ENCODE measurements at regions not wholly inside any gene's neighbourhood (a gene's known extent, or its start where the extent isn't known, plus 50 kb on each side); places are given as distances from the start of the nearest gene placed in this dataset.

DNA sequence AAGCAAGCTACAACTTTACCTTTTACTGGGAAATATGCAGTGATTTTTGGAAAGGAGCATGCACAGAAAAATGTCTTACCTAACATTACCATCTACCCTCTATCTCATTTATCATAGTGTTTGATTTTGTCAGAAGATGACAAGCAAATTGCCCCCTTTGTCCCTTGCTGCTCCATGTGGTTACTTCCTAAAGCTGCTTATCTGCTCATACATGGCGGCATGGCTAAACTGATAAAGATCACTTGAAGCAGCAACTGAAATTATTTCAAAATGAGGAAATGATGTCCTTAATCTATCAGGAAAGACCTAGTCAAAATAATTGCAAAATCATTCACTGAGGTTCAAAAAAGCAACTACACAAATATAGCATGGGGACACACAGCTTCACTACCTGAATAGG lies 1198.5 kb upstream of the SORCS1 start:
- Histone ChIP-seq H3K4me1 (replicated peaks; ENCODE audit: insufficient read depth) (no peaks in the 10 kb centered on the region), H3K9me3 (ENCODE audit: insufficient read depth, low read depth) (no peaks in the 10 kb centered on the region), H3K27ac (no peak overlapping the region), H3K79me2 (ENCODE audit: low read depth) (no peaks in the 10 kb centered on the region), H3K27me3 (ENCODE audit: insufficient read depth, low read depth) (no peaks in the 10 kb centered on the region), H3K4me2 (no peak overlapping the region), H4K20me1 (ENCODE audit: insufficient read depth) (no peaks in the 10 kb centered on the region), H3F3A (ENCODE audit: insufficient read depth, low read depth) (no peaks in the 10 kb centered on the region), H2AFZ (no peak overlapping the region), H3K4me3 (no peak overlapping the region), H3K9me2 (ENCODE audit: insufficient read depth) (no peaks in the 10 kb centered on the region), H3K36me3 (ENCODE audit: low read depth) (no peaks in the 10 kb centered on the region)
- ChIA-PET POLR2A (ENCODE audit: unreplicated experiment) (no interaction called here), CTCF (no interaction called here)
- no TSS peak for BruUV-seq (replicated peaks)
- intact Hi-C loops (cut with micrococcal nuclease; ENCODE audit: unreplicated experiment): no loop called here
- TF ChIP-seq, protein P1, sequence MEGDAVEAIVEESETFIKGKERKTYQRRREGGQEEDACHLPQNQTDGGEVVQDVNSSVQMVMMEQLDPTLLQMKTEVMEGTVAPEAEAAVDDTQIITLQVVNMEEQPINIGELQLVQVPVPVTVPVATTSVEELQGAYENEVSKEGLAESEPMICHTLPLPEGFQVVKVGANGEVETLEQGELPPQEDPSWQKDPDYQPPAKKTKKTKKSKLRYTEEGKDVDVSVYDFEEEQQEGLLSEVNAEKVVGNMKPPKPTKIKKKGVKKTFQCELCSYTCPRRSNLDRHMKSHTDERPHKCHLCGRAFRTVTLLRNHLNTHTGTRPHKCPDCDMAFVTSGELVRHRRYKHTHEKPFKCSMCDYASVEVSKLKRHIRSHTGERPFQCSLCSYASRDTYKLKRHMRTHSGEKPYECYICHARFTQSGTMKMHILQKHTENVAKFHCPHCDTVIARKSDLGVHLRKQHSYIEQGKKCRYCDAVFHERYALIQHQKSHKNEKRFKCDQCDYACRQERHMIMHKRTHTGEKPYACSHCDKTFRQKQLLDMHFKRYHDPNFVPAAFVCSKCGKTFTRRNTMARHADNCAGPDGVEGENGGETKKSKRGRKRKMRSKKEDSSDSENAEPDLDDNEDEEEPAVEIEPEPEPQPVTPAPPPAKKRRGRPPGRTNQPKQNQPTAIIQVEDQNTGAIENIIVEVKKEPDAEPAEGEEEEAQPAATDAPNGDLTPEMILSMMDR (conservative IDR thresholded peaks at IDR 0.05): no peak
- TF ChIP-seq EZH2 (IDR thresholded peaks at IDR 0.05; ENCODE audit: low read depth): no peak
- no peak for DNase-seq

DNA sequence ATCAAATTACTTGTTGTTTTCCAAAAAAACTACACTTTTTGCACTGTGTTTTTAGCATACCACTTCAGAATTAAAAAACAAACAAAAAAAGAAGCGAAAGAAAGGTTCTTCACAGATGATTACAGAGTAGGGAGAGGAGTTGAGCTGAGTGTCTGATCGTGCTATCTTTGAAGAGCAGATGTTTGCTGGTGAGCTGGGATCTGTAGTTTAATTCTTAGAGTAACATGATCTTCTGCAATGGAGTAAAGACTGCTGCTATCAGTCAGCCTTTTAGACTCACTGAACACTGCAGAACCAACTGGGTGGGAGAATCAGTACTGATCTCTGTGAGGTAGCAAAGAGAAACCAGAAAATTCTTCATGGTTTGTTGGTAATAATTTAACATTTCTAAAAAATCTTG lies 1197.8 kb upstream of the SORCS1 start:
- DNase-seq: no peak
- intact Hi-C loops (cut with micrococcal nuclease; ENCODE audit: unreplicated experiment): no loop called here
- Histone ChIP-seq H3K4me3 (no peak overlapping the region), H3K9me3 (ENCODE audit: insufficient read depth, low read depth) (no peaks in the 10 kb centered on the region), H2AFZ (no peak overlapping the region), H3K79me2 (ENCODE audit: low read depth) (no peaks in the 10 kb centered on the region), H3K4me1 (replicated peaks; ENCODE audit: insufficient read depth) (no peaks in the 10 kb centered on the region), H4K20me1 (ENCODE audit: insufficient read depth) (no peaks in the 10 kb centered on the region), H3F3A (ENCODE audit: insufficient read depth, low read depth) (no peaks in the 10 kb centered on the region), H3K4me2 (no peak overlapping the region), H3K27me3 (ENCODE audit: insufficient read depth, low read depth) (no peaks in the 10 kb centered on the region), H3K36me3 (ENCODE audit: low read depth) (no peaks in the 10 kb centered on the region), H3K9me2 (ENCODE audit: insufficient read depth) (no peaks in the 10 kb centered on the region), H3K27ac (no peak overlapping the region)
- no TSS peak for BruUV-seq (replicated peaks)
- POLR2A ChIA-PET (ENCODE audit: unreplicated experiment): no interaction called here
- CTCF ChIA-PET: no interaction called here
- TF ChIP-seq EZH2 (IDR thresholded peaks at IDR 0.05; ENCODE audit: low read depth): no peak

DNA sequence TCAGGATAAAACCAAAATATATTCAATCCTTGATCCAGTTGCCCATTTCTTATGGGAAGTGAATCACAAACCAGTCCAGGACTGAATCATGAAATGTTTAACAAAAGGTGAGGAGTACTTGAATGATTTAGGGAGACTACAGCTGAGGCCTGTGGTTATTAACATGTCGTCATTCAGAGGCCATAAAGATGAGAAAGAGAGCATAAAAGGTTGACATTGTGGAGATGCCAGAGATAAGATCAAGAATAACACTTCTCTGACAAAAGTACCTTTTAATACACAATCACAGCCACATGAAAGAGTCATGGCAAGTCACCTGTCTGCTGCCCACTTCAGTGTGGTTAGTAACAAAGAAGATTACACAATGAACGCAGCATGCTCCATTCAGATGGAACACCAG lies 1195.7 kb upstream of the SORCS1 start:
- no peaks in the 10 kb centered on the region for H3K9me2 ChIP-seq (ENCODE audit: insufficient read depth)
- no peak overlapping the region for H3K4me3 ChIP-seq
- H3K27ac ChIP-seq: no peak overlapping the region
- no peaks in the 10 kb centered on the region for H3K79me2 ChIP-seq (ENCODE audit: low read depth)
- CTCF ChIA-PET: no interaction called here
- H3K9me3 ChIP-seq (ENCODE audit: insufficient read depth, low read depth): no peaks in the 10 kb centered on the region
- H3K4me1 ChIP-seq (replicated peaks; ENCODE audit: insufficient read depth): no peaks in the 10 kb centered on the region
- no TSS peak for BruUV-seq (replicated peaks)
- POLR2A ChIA-PET (ENCODE audit: unreplicated experiment): no interaction called here
- H2AFZ ChIP-seq: no peak overlapping the region
- H3K4me2 ChIP-seq: no peak overlapping the region
- intact Hi-C loops (cut with micrococcal nuclease; ENCODE audit: unreplicated experiment): no loop called here
- H3K27me3 ChIP-seq (ENCODE audit: insufficient read depth, low read depth): no peaks in the 10 kb centered on the region
- H4K20me1 ChIP-seq (ENCODE audit: insufficient read depth): no peaks in the 10 kb centered on the region
- no peak for DNase-seq
- H3K36me3 ChIP-seq (ENCODE audit: low read depth): no peaks in the 10 kb centered on the region
- H3F3A ChIP-seq (ENCODE audit: insufficient read depth, low read depth): no peaks in the 10 kb centered on the region
- TF ChIP-seq EZH2 (IDR thresholded peaks at IDR 0.05; ENCODE audit: low read depth): no peak
- TF ChIP-seq, protein P1 (conservative IDR thresholded peaks at IDR 0.05): no peak

DNA sequence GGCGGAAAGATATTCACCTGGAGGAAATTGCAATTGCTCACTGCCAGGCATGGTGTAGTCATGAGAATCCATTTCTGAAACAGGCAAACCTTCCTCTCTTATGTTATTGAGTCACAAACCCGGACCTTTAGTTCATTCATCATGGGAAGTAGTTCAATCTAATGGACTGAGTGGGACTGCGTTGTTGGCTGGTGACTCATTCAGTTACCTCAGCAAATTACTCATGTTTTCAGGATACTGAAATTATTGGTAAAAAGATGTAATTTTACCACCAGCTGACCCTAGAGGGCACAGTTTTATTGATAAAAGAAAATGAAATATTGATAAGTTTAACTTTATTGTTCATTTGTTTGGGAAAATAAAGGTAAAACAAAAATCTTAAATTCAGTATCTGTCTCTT lies 1194.4 kb upstream of the SORCS1 start:
- BruUV-seq (replicated peaks): no TSS peak
- TF ChIP-seq, protein P1 (conservative IDR thresholded peaks at IDR 0.05): no peak
- TF ChIP-seq EZH2 (IDR thresholded peaks at IDR 0.05; ENCODE audit: low read depth): no peak
- intact Hi-C loops (cut with micrococcal nuclease; ENCODE audit: unreplicated experiment): no loop called here
- ChIA-PET POLR2A (ENCODE audit: unreplicated experiment) (no interaction called here), CTCF (no interaction called here)
- H3K9me2 ChIP-seq (ENCODE audit: insufficient read depth): no peaks in the 10 kb centered on the region
- DNase-seq: peak in 1 of 2 experiments; percentile 56
- H3K79me2 ChIP-seq (ENCODE audit: low read depth): no peaks in the 10 kb centered on the region
- H3F3A ChIP-seq (ENCODE audit: insufficient read depth, low read depth): no peaks in the 10 kb centered on the region
- H3K27me3 ChIP-seq (ENCODE audit: insufficient read depth, low read depth): no peaks in the 10 kb centered on the region
- no peaks in the 10 kb centered on the region for H3K4me1 ChIP-seq (replicated peaks; ENCODE audit: insufficient read depth)
- H3K36me3 ChIP-seq (ENCODE audit: low read depth): no peaks in the 10 kb centered on the region
- H3K27ac ChIP-seq: no peak overlapping the region
- no peak overlapping the region for H3K4me2 ChIP-seq
- H3K4me3 ChIP-seq: no peak overlapping the region
- H3K9me3 ChIP-seq (ENCODE audit: insufficient read depth, low read depth): no peaks in the 10 kb centered on the region
- H4K20me1 ChIP-seq (ENCODE audit: insufficient read depth): no peaks in the 10 kb centered on the region
- no peak overlapping the region for H2AFZ ChIP-seq

Measured in PC-9 (cell line).